CD4-positive, alpha-beta T cell (primary cell): ENCODE measurements at regions not wholly inside any gene's neighbourhood (a gene's known extent, or its start where the extent isn't known, plus 50 kb on each side); places are given as distances from the start of the nearest gene placed in this dataset.

Experiments
- ATAC-seq: fragments of 200-7000 bp; cut with Tn5 transposase; one replicate; pipeline ENCODE4 v1.10.0; 2022; ENCODE audit warnings: mild to moderate bottlenecking; ENCODE audit not compliant: poor library complexity
- CTCF ChIA-PET: fragments of 350-600 bp; sonication (Branson Sonifier 250); formaldehyde crosslinking; loops from one replicate; lab custom pipeline; 2021; ENCODE audit warnings: antibody characterized with exemption, inconsistent platforms; lab: Charles Lee
- POLR2A ChIA-PET: fragments of 350-600 bp; sonication (Branson Sonifier 250); formaldehyde crosslinking; loops from one replicate; lab custom pipeline; 2021; ENCODE audit warnings: antibody characterized with exemption, inconsistent platforms; lab: Charles Lee
- DNase-seq, 14 experiments: peaks; one replicate each; pipeline ENCODE4 v3.0.0-alpha.2; 2013 to 2020; ENCODE audit warnings: mixed read lengths in 2 of 14
- H3K27ac ChIP-seq, 2 donors: one replicate each; pipeline versions ENCODE4 v1.5.1 to v1.7.0; 2013; ENCODE audit warnings: low read length in 2 of 2, low read depth in 1 of 2, mild to moderate bottlenecking in 1 of 2
- H3K27me3 ChIP-seq, 2 experiments: 1 replicate in 1 of 2; 2 replicates in 1 of 2; pipeline versions ENCODE4 v1.6.1 to v1.7.0; 2013; ENCODE audit warnings: low read length in 2 of 2, control low read depth in 1 of 2, mild to moderate bottlenecking in 1 of 2, moderate library complexity in 1 of 2; ENCODE audit not compliant: insufficient read depth in 2 of 2, control insufficient read depth in 1 of 2
- H3K36me3 ChIP-seq: one replicate; pipeline ENCODE4 v1.6.1; 2013; ENCODE audit warnings: low read length, control low read depth; ENCODE audit not compliant: insufficient read depth
- H3K4me1 ChIP-seq: one replicate; pipeline ENCODE4 v1.6.1; 2013; ENCODE audit warnings: low read length, control low read depth; ENCODE audit not compliant: insufficient read depth
- H3K4me3 ChIP-seq: one replicate; pipeline ENCODE4 v1.5.1; 2013; ENCODE audit warnings: mild to moderate bottlenecking, low read length, moderate library complexity
- H3K9me3 ChIP-seq, 2 experiments: 1 replicate in 1 of 2; 2 replicates in 1 of 2; pipeline versions ENCODE4 v1.6.1 to v1.7.0; 2013; ENCODE audit warnings: low read length in 2 of 2, mild to moderate bottlenecking in 2 of 2, control low read depth in 1 of 2, moderate library complexity in 1 of 2; ENCODE audit not compliant: control insufficient read depth in 1 of 2, insufficient read depth in 1 of 2
- H3K27ac Mint-ChIP-seq: one replicate; pipeline ENCODE4 v1.8.0; 2020; ENCODE audit warnings: mixed read lengths
- H3K27me3 Mint-ChIP-seq: one replicate; pipeline ENCODE4 v1.8.0; 2021; ENCODE audit warnings: mixed read lengths
- H3K36me3 Mint-ChIP-seq: one replicate; pipeline ENCODE4 v1.8.0; 2021; ENCODE audit warnings: low read depth, mixed read lengths
- H3K4me1 Mint-ChIP-seq: one replicate; pipeline ENCODE4 v1.8.0; 2021; ENCODE audit warnings: low read depth, mixed read lengths
- H3K4me3 Mint-ChIP-seq: one replicate; pipeline ENCODE4 v1.8.0; 2020; ENCODE audit warnings: mild to moderate bottlenecking, mixed read lengths
- H3K9me3 Mint-ChIP-seq: one replicate; pipeline ENCODE4 v1.8.0; 2020; ENCODE audit warnings: mixed read lengths
- CTCF ChIP-seq: fragments of 200-600 bp; IDR thresholded peaks from one replicate; pipeline ENCODE4 v1.8.0; 2022; ENCODE audit warnings: antibody characterized with exemption, mild to moderate bottlenecking
- intact Hi-C, 2 experiments: fragments of 100-400 bp; cut with DNase I in 1 of 2; cut with micrococcal nuclease in 1 of 2; formaldehyde crosslinking; loops; one replicate each; pipeline versions ENCODE4 v1.15.1 to v1.9.0; 2023 to 2025; cut with DNase I, micrococcal nuclease

DNA sequence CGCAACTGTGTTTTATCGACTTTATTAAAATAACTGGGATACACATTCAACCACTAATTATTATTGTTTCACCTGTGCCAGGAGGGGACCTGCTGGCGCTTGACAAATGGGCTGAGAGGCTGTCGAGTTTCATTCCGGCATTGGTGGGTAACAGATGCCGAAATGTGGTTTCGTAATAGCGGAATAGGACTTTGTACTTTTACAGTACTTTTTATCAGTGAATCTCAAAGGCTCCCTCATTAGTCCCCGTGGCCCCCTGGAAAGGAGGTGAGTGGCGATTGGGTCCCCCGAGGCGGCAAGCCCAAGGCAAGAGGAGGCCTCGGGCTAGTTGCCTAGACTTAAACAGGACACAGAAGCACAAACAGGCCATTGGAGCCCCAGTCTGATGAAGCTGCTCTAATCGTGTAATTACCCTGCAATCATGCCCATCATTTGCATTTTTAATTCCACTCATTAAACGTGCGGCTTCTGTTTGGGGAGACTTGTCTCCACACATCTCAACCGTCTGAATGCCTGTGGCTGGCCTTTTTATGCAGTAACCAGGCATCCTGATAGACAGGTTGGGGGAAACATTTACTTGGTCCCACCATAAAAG, 193.2 kb downstream of the INO80D start:
- DNase-seq (no peak), ATAC-seq (no peak)
- Mint-ChIP-seq H3K4me3 (no peak overlapping the region), H3K9me3 (no peaks in the 10 kb centered on the region), H3K4me1 (no peaks in the 10 kb centered on the region), H3K36me3 (no peaks in the 10 kb centered on the region), H3K27ac (no peak overlapping the region), H3K27me3 (peaks cover 6% of the 10 kb centered on the region)
- no peak overlapping the region for H3K4me3 ChIP-seq
- no peaks in the 10 kb centered on the region for H3K4me1 ChIP-seq
- no peaks in the 10 kb centered on the region for H3K9me3 ChIP-seq
- no peak for TF ChIP-seq CTCF
- intact Hi-C loops, result no loop called here
- H3K27me3 ChIP-seq, result peaks cover 3 to 5% of the 10 kb centered on the region in 2 experiments
- no peak overlapping the region for H3K27ac ChIP-seq
- H3K36me3 ChIP-seq, result no peaks in the 10 kb centered on the region
- CTCF ChIA-PET, result no interaction called here
- POLR2A ChIA-PET, result no interaction called here

GRCh38 chr2:205892251-205892655, 193.7 kb downstream of the INO80D start:
- Mint-ChIP-seq H3K4me1 (no peaks in the 10 kb centered on the region), H3K9me3 (no peaks in the 10 kb centered on the region), H3K36me3 (no peaks in the 10 kb centered on the region), H3K4me3 (no peak overlapping the region), H3K27ac (no peak overlapping the region), H3K27me3 (peaks cover 11% of the 10 kb centered on the region)
- intact Hi-C loops, result no loop called here
- H3K4me1 ChIP-seq, result no peaks in the 10 kb centered on the region
- no peak for TF ChIP-seq CTCF
- no peak overlapping the region for H3K4me3 ChIP-seq
- no peak overlapping the region for H3K27ac ChIP-seq
- ATAC-seq (no peak), DNase-seq (no peak)
- no peaks in the 10 kb centered on the region for H3K36me3 ChIP-seq
- H3K9me3 ChIP-seq, result no peaks in the 10 kb centered on the region
- ChIA-PET POLR2A (no interaction called here), CTCF (no interaction called here)
- H3K27me3 ChIP-seq, result peaks cover 3 to 5% of the 10 kb centered on the region in 2 experiments

- peaks cover 14 to 15% of the 10 kb centered on the region in 2 experiments for H3K27me3 ChIP-seq
- Mint-ChIP-seq H3K36me3 (no peaks in the 10 kb centered on the region), H3K27ac (no peak overlapping the region), H3K4me1 (no peaks in the 10 kb centered on the region), H3K9me3 (no peaks in the 10 kb centered on the region), H3K4me3 (no peak overlapping the region), H3K27me3 (peaks cover 28% of the 10 kb centered on the region)
- ChIA-PET CTCF (no interaction called here), POLR2A (no interaction called here)
- no peaks in the 10 kb centered on the region for H3K9me3 ChIP-seq
- H3K4me1 ChIP-seq, result peaks cover 3% of the 10 kb centered on the region
- DNase-seq, result no peak
- TF ChIP-seq CTCF, result no peak
- H3K36me3 ChIP-seq, result no peaks in the 10 kb centered on the region
- H3K27ac ChIP-seq, result no peak overlapping the region
- no peak for ATAC-seq
- intact Hi-C loops, result no loop called here
- no peak overlapping the region for H3K4me3 ChIP-seq
These were observed 196.9 kb downstream of the INO80D start for GRCh38 chr2:205889114-205889513.
